Esophagus squamous epithelium (tissue), 5 donors: ENCODE measurements at regions not wholly inside any gene's neighbourhood (a gene's known extent, or its start where the extent isn't known, plus 50 kb on each side); places are given as distances from the start of the nearest gene placed in this dataset.

Experiments
- DNase-seq: peaks from one replicate; lab custom pipeline; 2025; lab: John Stamatoyannopoulos, UW
- H3K27ac ChIP-seq, 4 donors: fragments of 200-600 bp; sonication (generic); one replicate each; pipeline ENCODE4 v1.5.1; 2016 to 2019; ENCODE audit warnings: mild to moderate bottlenecking in 1 of 4
- H3K27me3 ChIP-seq, 4 donors: fragments of 200-600 bp; sonication (generic); 1 replicate in 3 of 4; 2 replicates in 1 of 4; pipeline versions ENCODE4 v1.5.1 to v1.6.0; 2017 to 2021; ENCODE audit warnings: antibody characterized with exemption in 1 of 4
- H3K36me3 ChIP-seq, 3 donors: fragments of 200-600 bp; sonication (generic); one replicate each; pipeline ENCODE4 v1.5.1; 2016 to 2019
- H3K4me1 ChIP-seq, 3 donors: fragments of 200-600 bp; sonication (generic); one replicate each; pipeline ENCODE4 v1.5.1; 2017 to 2019
- H3K4me3 ChIP-seq, 4 donors: fragments of 200-600 bp; sonication (generic); 1 replicate in 3 of 4; 2 replicates in 1 of 4; pipeline ENCODE4 v1.5.1; 2016 to 2019; ENCODE audit warnings: mild to moderate bottlenecking in 2 of 4, moderate library complexity in 1 of 4
- H3K9me3 ChIP-seq, 3 donors: fragments of 200-600 bp; sonication (generic); one replicate each; pipeline ENCODE4 v1.5.1; 2016 to 2019
- CTCF ChIP-seq, 6 experiments: fragments of 450-650 bp in 4 of 6; fragments of 200-600 bp in 2 of 6; sonication (generic) in 2 of 6; IDR thresholded peaks; one replicate each; pipeline ENCODE4 v1.5.1; 2016 to 2019; ENCODE audit warnings: antibody characterized with exemption in 6 of 6, mild to moderate bottlenecking in 4 of 6, moderate library complexity in 4 of 6
- POLR2A ChIP-seq, 4 donors: fragments of 450-650 bp; IDR thresholded peaks; one replicate each; pipeline ENCODE4 v1.6.1; 2017; ENCODE audit warnings: antibody characterized with exemption in 4 of 4, mild to moderate bottlenecking in 4 of 4, moderate library complexity in 3 of 4
- WGBS, 2 donors: methylation state at CpG; one replicate each; pipeline ENCODE4 v1.1.5; 2018; 5-methylcytosine and 5-hydroxymethylcytosine counted together
- intact Hi-C: fragments of 100-400 bp; cut with DNase I; formaldehyde crosslinking; loops from one replicate; pipeline ENCODE4 v1.15.0; 2022
- donor health status: DM: yes; HTN: yes; CAD: no.

- Histone ChIP-seq H3K36me3 (no peaks in the 10 kb centered on the region), H3K9me3 (no peaks in the 10 kb centered on the region), H3K4me3 (no peak overlapping the region), H3K27ac (no peak overlapping the region), H3K4me1 (peaks cover 0 to 8% (median 3%) of the 10 kb centered on the region in 3 donors), H3K27me3 (no peaks in the 10 kb centered on the region)
- intact Hi-C loops, result no loop called here
- TF ChIP-seq CTCF (IDR thresholded peaks at IDR 0.05), result no peak
- no peak for TF ChIP-seq POLR2A (IDR thresholded peaks at IDR 0.05)
- no peak for DNase-seq
Measured at GRCh38 chr6:26149240-26149639, 62.0 kb downstream of the HFE start.

- Histone ChIP-seq H3K27ac (peak overlapping the region in 2 of 4 donors; percentile 3 to 11), H3K4me1 (peaks cover 0 to 26% (median 3%) of the 10 kb centered on the region in 3 donors), H3K36me3 (no peaks in the 10 kb centered on the region), H3K27me3 (no peaks in the 10 kb centered on the region), H3K4me3 (no peak overlapping the region), H3K9me3 (peaks cover 0 to 7% (median 0%) of the 10 kb centered on the region in 3 donors)
- 37 to 76% methylated on average over 5 to 6 of the region's 6 CpGs for whole genome bisulfite sequencing, 2 donors
- intact Hi-C loops, result no loop called here
- no peak for TF ChIP-seq POLR2A (IDR thresholded peaks at IDR 0.05)
- TF ChIP-seq CTCF (IDR thresholded peaks at IDR 0.05), result no peak
- no peak for DNase-seq
Measured at GRCh38 chr6:26152226-26153101, 65.2 kb downstream of the HFE start.

- H3K4me3 ChIP-seq, result peak overlapping the region; percentile 67 to 84 (median 72)
- intact Hi-C loops, result no loop called here
- no peaks in the 10 kb centered on the region for H3K36me3 ChIP-seq
- peaks cover 0 to 51% (median 11%) of the 10 kb centered on the region in 3 donors for H3K4me1 ChIP-seq
- DNase-seq, result no peak
- WGBS, 2 donors, result 18 to 23% methylated on average over 8 to 9 of the region's 9 CpGs
- H3K27me3 ChIP-seq, result no peaks in the 10 kb centered on the region
- peaks cover 0 to 19% (median 0%) of the 10 kb centered on the region in 3 donors for H3K9me3 ChIP-seq
- TF ChIP-seq CTCF (IDR thresholded peaks at IDR 0.05) (no peak), POLR2A (IDR thresholded peaks at IDR 0.05) (no peak)
- H3K27ac ChIP-seq, result peak overlapping the region; percentile 96 to 99 (median 97)
Measured at GRCh38 chr6:26155061-26155930, 68.1 kb downstream of the HFE start.

DNA sequence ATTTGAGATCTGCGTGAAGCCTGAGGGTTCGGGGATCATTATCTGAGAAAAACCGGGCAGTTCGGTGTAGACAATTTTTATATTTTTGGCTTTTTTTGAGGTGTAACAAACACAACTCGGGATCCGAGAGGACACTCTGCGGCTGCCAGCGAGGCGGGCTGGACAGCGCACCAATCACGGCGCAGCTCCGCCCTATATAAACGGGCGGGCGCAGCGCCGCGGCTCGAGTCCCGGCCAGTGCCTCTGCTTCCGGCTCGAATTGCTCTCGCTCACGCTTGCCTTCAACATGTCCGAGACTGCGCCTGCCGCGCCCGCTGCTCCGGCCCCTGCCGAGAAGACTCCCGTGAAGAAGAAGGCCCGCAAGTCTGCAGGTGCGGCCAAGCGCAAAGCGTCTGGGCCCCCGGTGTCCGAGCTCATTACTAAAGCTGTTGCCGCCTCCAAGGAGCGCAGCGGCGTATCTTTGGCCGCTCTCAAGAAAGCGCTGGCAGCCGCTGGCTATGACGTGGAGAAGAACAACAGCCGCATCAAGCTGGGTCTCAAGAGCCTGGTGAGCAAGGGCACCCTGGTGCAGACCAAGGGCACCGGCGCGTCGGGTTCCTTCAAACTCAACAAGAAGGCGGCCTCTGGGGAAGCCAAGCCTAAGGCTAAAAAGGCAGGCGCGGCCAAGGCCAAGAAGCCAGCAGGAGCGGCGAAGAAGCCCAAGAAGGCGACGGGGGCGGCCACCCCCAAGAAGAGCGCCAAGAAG, 69.0 kb downstream of the HFE start:
- WGBS, 2 donors, result 0% methylated on average over 11 to 27 of the region's 61 CpGs

More for the DNA sequence above, 69.0 kb downstream of the HFE start:
- H3K9me3 ChIP-seq, result peaks cover 0 to 19% (median 0%) of the 10 kb centered on the region in 3 donors
- intact Hi-C loops, result loop anchor here (2.0 kb wide), 1 partner anchor 31 kb away; a partner anchor contains a TSS
- peak overlapping the region; percentile 67 to 84 (median 72) for H3K4me3 ChIP-seq
- TF ChIP-seq POLR2A (IDR thresholded peaks at IDR 0.05) (peak; percentile 75 to 100 (median 93)), CTCF (IDR thresholded peaks at IDR 0.05) (peak in 2 of 6 experiments; percentile 10 to 25)
- no peaks in the 10 kb centered on the region for H3K36me3 ChIP-seq
- peak overlapping the region; percentile 96 to 99 (median 97) for H3K27ac ChIP-seq
- no peaks in the 10 kb centered on the region for H3K27me3 ChIP-seq
- DNase-seq, result peak; percentile 75
- peaks cover 0 to 58% (median 12%) of the 10 kb centered on the region in 3 donors for H3K4me1 ChIP-seq
